Activated T-cell treated with anti-CD3 and anti-CD28 coated beads for 4 hours (primary cell): ENCODE measurements at regions not wholly inside any gene's neighbourhood (a gene's known extent, or its start where the extent isn't known, plus 50 kb on each side); places are given as distances from the start of the nearest gene placed in this dataset.
A peak's percentile ranks its signal among the peaks of the same experiment; 100 is the strongest.

Experiments used
- DNase-seq: peaks from one replicate; pipeline ENCODE4 v3.0.0-alpha.2; 2020

- DNase-seq = no peak
Observed at GRCh38 chr3:68290333-68290732, 635.9 kb upstream of the SUCLG2 start.

DNA sequence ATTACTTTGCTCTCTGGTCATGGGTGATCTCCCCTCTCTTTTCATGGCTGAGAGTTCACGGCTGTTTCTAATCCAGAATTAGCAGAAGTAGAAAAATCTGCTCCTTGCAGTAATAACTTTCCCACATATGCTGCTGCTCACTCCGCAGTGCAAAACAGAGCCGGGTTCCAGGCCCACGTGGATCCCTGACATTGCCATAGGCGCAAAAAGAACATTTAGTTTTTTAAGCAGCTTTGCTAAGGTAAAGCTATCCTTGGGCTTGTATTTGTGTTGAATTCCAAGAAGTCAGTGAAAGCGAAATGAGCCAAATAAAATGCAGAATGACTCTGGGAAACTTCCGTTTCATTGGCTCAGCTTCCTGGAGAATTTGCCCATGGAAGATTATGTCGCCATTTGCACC lies 633.7 kb upstream of the SUCLG2 start:
- DNase-seq = no peak

DNA sequence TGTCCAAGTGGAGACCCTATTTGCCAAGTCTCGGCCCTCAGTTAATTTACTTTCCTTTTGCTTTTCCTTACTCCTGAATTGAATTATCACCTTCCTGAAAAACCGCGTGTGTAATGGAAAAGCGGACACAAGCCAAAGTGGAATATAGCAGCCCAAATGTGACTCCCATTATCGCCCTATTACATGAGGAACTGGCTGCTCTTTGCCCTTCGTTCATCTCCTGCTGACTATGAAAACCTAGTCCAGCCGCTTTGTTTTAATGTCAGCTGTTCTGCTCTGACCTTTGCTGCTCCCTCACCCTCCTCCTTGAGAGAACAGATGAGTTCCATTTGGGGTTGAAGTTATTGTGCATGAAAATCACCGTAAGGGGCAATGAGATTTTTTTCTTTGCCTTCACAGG lies 632.7 kb upstream of the SUCLG2 start:
- no peak for DNase-seq

GRCh38 chr3:68274286-68274685 lies 619.9 kb upstream of the SUCLG2 start:
- DNase-seq = no peak

DNA sequence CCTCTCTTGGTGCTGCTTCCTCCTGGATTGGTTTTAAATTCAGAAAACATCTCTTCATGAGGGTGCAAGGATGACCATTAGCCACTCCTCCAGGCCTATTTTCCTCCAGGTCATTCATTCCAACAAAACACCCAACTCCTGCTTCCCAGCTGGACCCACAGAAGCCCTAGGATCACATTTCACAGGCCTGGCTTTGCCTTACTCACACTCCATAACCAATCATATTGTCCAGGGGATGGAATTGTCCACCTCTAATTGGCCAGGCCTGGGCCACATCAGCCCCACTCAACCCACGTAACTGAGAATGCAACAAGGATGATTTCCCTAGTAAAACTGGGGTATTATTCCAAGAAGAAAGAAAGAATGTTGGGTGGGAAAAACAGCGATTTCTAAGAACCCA lies 616.7 kb upstream of the SUCLG2 start:
- no peak for DNase-seq

GRCh38 chr3:68256635-68257223 lies 602.3 kb upstream of the SUCLG2 start:
- peak; percentile 8 for DNase-seq

DNA sequence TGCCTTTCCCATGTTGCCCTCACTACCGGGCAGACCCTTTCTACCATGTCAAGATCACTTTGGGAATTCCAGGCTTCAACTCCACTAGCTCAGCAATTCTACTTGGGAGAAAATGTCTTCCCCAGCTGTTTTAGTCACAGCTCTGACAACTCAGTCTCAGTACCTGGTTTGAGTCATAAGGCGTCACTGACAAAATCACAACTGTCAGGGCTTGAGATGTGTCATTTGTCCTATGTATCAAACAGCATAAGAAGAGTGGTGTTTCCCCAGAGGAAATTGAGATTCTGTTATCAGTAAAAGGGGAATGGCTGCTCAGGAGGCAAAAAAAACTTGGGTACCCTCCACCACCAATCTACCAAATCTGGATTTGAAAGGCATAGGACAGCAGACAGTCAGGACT lies 594.9 kb upstream of the SUCLG2 start:
- no peak for DNase-seq

GRCh38 chr3:68242606-68243005 lies 588.2 kb upstream of the SUCLG2 start:
- no peak for DNase-seq

GRCh38 chr3:68239542-68239941 lies 585.1 kb upstream of the SUCLG2 start:
- DNase-seq = no peak

GRCh38 chr3:68234076-68234780 lies 579.8 kb upstream of the SUCLG2 start:
- no peak for DNase-seq

DNA sequence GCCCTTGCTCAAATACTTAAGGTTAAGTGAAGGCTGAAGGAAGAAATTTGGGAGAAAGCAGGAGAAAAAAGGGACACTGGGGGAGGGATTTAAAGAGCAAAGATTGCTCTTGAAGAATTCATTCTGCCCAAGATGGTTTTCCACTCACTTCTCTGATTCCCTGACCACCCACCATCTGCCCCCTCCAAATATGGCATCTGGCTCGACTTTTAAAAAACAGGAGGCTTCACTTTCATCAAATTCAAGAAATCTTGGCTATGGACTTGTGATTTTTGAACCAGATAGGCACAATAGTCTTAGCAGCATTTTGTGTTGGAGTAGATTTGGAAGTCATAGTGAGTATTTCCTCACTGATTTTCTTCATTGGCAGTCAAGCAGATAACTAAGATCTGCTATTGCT lies 574.4 kb upstream of the SUCLG2 start:
- no peak for DNase-seq

DNA sequence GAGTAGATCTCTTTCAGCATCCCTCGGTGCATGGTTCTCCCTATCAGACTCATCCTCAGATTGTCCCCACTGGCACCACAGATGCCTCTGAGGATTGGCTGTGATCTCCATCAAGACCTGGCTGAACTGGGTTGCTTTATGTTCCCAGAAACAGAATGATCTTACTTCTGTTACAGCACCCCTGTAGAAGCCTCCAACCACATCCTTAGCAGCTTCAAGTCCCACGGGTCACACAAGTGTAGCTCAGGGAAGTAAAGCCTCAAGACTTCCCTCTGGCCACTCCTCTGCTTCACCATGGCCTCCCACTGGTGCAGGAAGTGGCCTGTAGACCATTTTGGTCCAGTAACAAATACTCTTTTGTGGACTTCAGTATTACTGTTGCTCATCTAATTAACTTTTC lies 566.4 kb upstream of the SUCLG2 start:
- no peak for DNase-seq

DNA sequence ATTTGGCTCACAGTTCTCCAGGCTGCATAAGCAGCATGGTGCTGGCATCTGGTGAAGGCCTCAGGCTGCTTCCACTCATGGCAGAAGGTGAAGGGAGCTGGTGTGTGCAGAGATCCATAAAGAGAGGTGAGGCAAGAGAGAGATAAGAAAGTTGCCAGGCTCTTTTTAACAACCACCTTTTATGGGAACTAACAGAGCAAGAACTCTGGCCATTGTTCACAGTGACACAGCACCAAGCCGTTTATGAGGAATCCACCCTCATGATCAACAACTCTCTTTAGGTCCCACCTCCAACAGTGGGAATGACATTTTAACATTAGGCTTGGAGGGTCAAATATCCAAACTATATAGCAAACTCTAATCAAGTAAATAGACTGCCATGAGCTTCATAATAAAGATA lies 557.2 kb upstream of the SUCLG2 start:
- no peak for DNase-seq

- no peak for DNase-seq
Observed at GRCh38 chr3:68210635-68211034, 556.2 kb upstream of the SUCLG2 start.

- DNase-seq = no peak
Observed at GRCh38 chr3:68207327-68207726, 552.9 kb upstream of the SUCLG2 start.

GRCh38 chr3:68206524-68207117 lies 552.2 kb upstream of the SUCLG2 start:
- no peak for DNase-seq

GRCh38 chr3:68186733-68187132 lies 532.3 kb upstream of the SUCLG2 start:
- DNase-seq = no peak

- no peak for DNase-seq
Observed at GRCh38 chr3:68176600-68176999, 522.2 kb upstream of the SUCLG2 start.

DNA sequence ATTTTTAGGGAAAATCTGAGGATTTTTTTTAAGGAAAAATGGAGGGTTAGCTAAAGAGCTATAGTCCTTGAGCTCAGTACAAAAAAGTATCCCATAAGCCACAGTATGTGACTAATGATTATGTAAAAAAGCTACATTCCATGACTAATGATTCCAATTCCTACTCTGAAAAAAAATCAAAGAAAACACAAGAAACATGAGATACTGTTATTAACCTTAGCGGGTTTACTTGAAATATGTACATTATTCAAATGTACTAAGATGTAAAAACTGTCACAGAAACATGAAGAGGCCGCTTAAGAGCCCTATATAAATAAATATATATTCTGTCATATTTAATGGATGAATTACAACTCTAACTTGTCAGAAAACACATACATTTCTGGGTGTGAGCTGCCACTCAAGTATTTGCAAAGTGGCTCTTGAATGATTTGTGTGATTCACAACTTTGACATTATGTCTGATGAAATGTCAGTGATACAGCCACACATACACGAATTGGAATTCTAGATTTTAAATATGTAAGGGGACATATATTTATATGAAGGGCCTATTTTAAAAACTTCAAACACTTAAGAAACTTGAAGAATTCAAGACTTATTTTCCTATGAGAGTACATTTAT lies 518.7 kb upstream of the SUCLG2 start:
- DNase-seq = no peak

- DNase-seq = no peak
Observed at GRCh38 chr3:68172039-68172438, 517.6 kb upstream of the SUCLG2 start.

- DNase-seq = no peak
Observed at GRCh38 chr3:68163968-68164367, 509.6 kb upstream of the SUCLG2 start.

DNA sequence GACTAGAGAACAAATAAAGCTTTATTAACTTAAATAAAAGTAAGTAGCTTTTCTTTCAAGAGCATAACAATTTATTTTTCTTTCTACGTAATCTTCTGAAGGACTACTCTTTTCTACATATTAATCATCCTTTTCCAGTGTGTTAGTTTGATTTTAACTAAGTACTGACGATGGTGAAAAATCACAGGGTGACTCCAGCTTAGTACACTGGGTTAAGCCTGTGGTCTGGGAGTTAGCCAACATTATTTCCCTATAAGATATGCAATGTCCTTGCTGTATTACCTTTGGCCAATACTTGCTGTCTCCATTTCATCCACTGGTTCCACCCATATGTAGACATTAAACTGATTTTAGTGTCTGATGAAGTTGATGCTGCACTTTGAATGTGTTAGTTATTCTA lies 508.6 kb upstream of the SUCLG2 start:
- no peak for DNase-seq

DNA sequence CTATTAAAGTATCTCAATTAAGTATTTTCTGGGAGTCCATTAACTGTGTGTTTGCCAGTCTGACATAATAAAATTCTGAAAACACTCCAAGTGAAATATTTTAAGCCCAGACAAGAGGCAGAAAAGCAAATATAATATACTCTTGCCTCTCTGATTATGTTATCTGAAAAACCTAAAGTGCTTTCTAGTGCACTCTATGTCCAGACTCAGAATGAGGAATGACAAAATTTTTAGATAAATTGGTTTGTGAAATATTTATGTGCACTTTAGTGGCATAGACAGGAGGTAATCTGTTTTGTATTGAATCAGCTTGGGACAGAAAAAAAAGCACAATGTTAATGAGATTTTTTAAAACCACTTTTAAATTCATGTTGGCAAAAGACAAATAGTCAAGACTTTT lies 508.2 kb upstream of the SUCLG2 start:
- no peak for DNase-seq

GRCh38 chr3:68151359-68151758 lies 496.9 kb upstream of the SUCLG2 start:
- DNase-seq = no peak
